IMR-90 (cell line): ENCODE measurements at regions not wholly inside any gene's neighbourhood (a gene's known extent, or its start where the extent isn't known, plus 50 kb on each side); places are given as distances from the start of the nearest gene placed in this dataset.

ENCODE experiments used
- ATAC-seq: fragments of 200-7000 bp; cut with Tn5 transposase; 2 replicates; pipeline ENCODE4 v1.9.1; 2020; ENCODE audit warnings: low read depth, mild to moderate bottlenecking, moderate library complexity
- BruUV-seq: library from RNA; stranded (reverse); fragments of 400-500 nt; replicated peaks from 2 replicates; lab custom pipeline; 2021; lab: Mats Ljungman, UMichigan
- CTCF ChIA-PET: fragments of 300-600 bp; formaldehyde crosslinking; extraction: SDS; loops from one replicate; lab custom pipeline; 2021; ENCODE audit warnings: antibody characterized with exemption; lab: Yijun Ruan, JAX
- POLR2A ChIA-PET: fragments of 300-600 bp; sonication (Branson Sonifier 250); formaldehyde crosslinking; loops from one replicate; lab custom pipeline; 2022; ENCODE audit warnings: antibody characterized with exemption; ENCODE audit not compliant: unreplicated experiment; lab: Charles Lee
- DNase-seq: peaks from one replicate; pipeline ENCODE4 v3.0.0; 2013
- H2AFZ ChIP-seq: replicated peaks from 2 replicates; pipeline ENCODE3; 2013; ENCODE audit warnings: low read length, mild to moderate bottlenecking; ENCODE audit not compliant: poor library complexity
- H2AK5ac ChIP-seq: 2 replicates; pipeline ENCODE4 v1.6.1; 2013; ENCODE audit warnings: low read depth, low read length, inconsistent platforms
- H2AK9ac ChIP-seq: replicated peaks from 2 replicates; pipeline ENCODE3; 2013; ENCODE audit warnings: mild to moderate bottlenecking, low read depth, low read length, moderate library complexity; ENCODE audit not compliant: poor library complexity
- H2BK120ac ChIP-seq: 2 replicates; pipeline ENCODE4 v1.6.1; 2013; ENCODE audit warnings: low read depth, low read length, inconsistent platforms
- H2BK15ac ChIP-seq: 3 replicates; pipeline ENCODE4 v1.6.1; 2013; ENCODE audit warnings: low read depth, low read length, inconsistent platforms
- H2BK20ac ChIP-seq: 2 replicates; pipeline ENCODE4 v1.6.1; 2013; ENCODE audit warnings: low read depth, mild to moderate bottlenecking, inconsistent platforms, low read length, moderate library complexity
- H2BK5ac ChIP-seq: 2 replicates; pipeline ENCODE4 v1.6.1; 2013; ENCODE audit warnings: mild to moderate bottlenecking, low read depth, low read length, inconsistent platforms; ENCODE audit not compliant: poor library complexity, severe bottlenecking
- H3K14ac ChIP-seq: replicated peaks from 2 replicates; pipeline ENCODE4 v1.6.1; 2013; ENCODE audit warnings: low read depth, low read length, inconsistent platforms
- H3K18ac ChIP-seq: 2 replicates; pipeline ENCODE4 v1.6.1; 2013; ENCODE audit warnings: low read depth, low read length, control low read depth
- H3K23ac ChIP-seq: 2 replicates; pipeline ENCODE4 v1.6.1; 2013; ENCODE audit warnings: low read depth, low read length, inconsistent platforms
- H3K27ac ChIP-seq: 2 replicates; pipeline ENCODE4 v1.5.1; 2013; ENCODE audit warnings: mild to moderate bottlenecking, control low read depth, low read length; ENCODE audit not compliant: insufficient read depth
- H3K27me3 ChIP-seq: 2 replicates; pipeline ENCODE4 v1.6.1; 2013; ENCODE audit warnings: low read length; ENCODE audit not compliant: control insufficient read depth, insufficient read depth
- H3K36me3 ChIP-seq: 2 replicates; pipeline ENCODE4 v1.6.1; 2013; ENCODE audit warnings: low read length, mixed read lengths; ENCODE audit not compliant: control insufficient read depth, insufficient read depth
- H3K4ac ChIP-seq: 2 replicates; pipeline ENCODE4 v1.6.1; 2013; ENCODE audit warnings: low read depth, low read length, inconsistent platforms
- H3K4me1 ChIP-seq: 2 replicates; pipeline ENCODE4 v1.6.1; 2013; ENCODE audit warnings: low read length, mixed read lengths; ENCODE audit not compliant: control insufficient read depth, insufficient read depth
- H3K4me2 ChIP-seq: 2 replicates; pipeline ENCODE4 v1.6.1; 2013; ENCODE audit warnings: low read depth, mild to moderate bottlenecking, control low read depth, low read length, moderate library complexity
- H3K4me3 ChIP-seq: 2 replicates; pipeline ENCODE4 v1.5.1; 2013; ENCODE audit warnings: low read depth, mild to moderate bottlenecking, control low read depth, low read length, moderate library complexity; ENCODE audit not compliant: insufficient read depth
- H3K56ac ChIP-seq: 2 replicates; pipeline ENCODE4 v1.6.1; 2013; ENCODE audit warnings: low read length, inconsistent platforms; ENCODE audit not compliant: insufficient read depth; ENCODE audit errors: extremely low read depth
- H3K79me1 ChIP-seq, 2 experiments: 2 replicates each; pipeline ENCODE4 v1.6.1; 2013; ENCODE audit warnings: low read length in 2 of 2, inconsistent platforms in 1 of 2, low read depth in 1 of 2
- H3K9ac ChIP-seq: 2 replicates; pipeline ENCODE4 v1.6.1; 2013; ENCODE audit warnings: low read depth, low read length, control low read depth
- H3K9me1 ChIP-seq: 2 replicates; pipeline ENCODE4 v1.6.1; 2013; ENCODE audit warnings: low read length, inconsistent platforms; ENCODE audit not compliant: insufficient read depth
- H3K9me3 ChIP-seq: 2 replicates; pipeline ENCODE4 v1.6.1; 2013; ENCODE audit warnings: low read length; ENCODE audit not compliant: control insufficient read depth, insufficient read depth
- H4K20me1 ChIP-seq: 2 replicates; pipeline ENCODE4 v1.6.1; 2013; ENCODE audit warnings: low read length, inconsistent platforms; ENCODE audit not compliant: insufficient read depth
- H4K5ac ChIP-seq: 2 replicates; pipeline ENCODE4 v1.6.1; 2013; ENCODE audit warnings: mild to moderate bottlenecking, low read depth, low read length, control low read depth
- H4K8ac ChIP-seq, 2 experiments: 2 replicates each; pipeline ENCODE4 v1.6.1; 2013; ENCODE audit warnings: low read depth in 2 of 2, low read length in 2 of 2, control low read depth in 1 of 2, inconsistent platforms in 1 of 2
- H4K91ac ChIP-seq: 2 replicates; pipeline ENCODE4 v1.6.1; 2013; ENCODE audit warnings: low read depth, low read length, inconsistent platforms; ENCODE audit not compliant: insufficient read depth
- BHLHE40 ChIP-seq: fragments of 150-350 bp; IDR thresholded peaks from 2 replicates; pipeline ENCODE4 v1.6.1; 2016; ENCODE audit warnings: mild to moderate bottlenecking, low read depth, low read length
- CEBPB ChIP-seq: IDR thresholded peaks from 2 replicates; pipeline ENCODE4 v1.6.1; 2012; ENCODE audit warnings: low read depth, low read length, improper control_type of control experiment
- CHD1 ChIP-seq: IDR thresholded peaks from 2 replicates; pipeline ENCODE4 v1.6.1; 2012; ENCODE audit warnings: low read depth, low read length, improper control_type of control experiment
- CTCF ChIP-seq: conservative IDR thresholded peaks from 2 replicates; pipeline ENCODE4 v1.5.1; 2012; ENCODE audit warnings: mild to moderate bottlenecking, low read depth, low read length, improper control_type of control experiment
- ELK1 ChIP-seq: fragments of 150-350 bp; IDR thresholded peaks from 2 replicates; pipeline ENCODE4 v1.6.1; 2016; ENCODE audit warnings: low read depth, mild to moderate bottlenecking, low read length, moderate library complexity, borderline replicate concordance
- FOS ChIP-seq: fragments of 150-350 bp; IDR thresholded peaks from 2 replicates; pipeline ENCODE4 v1.6.1; 2016; ENCODE audit warnings: low read depth, low read length
- MAFK ChIP-seq: IDR thresholded peaks from 2 replicates; pipeline ENCODE4 v1.6.1; 2012; ENCODE audit warnings: low read depth, low read length, improper control_type of control experiment
- MAZ ChIP-seq: IDR thresholded peaks from 2 replicates; pipeline ENCODE4 v1.6.1; 2012; ENCODE audit warnings: low read depth, mild to moderate bottlenecking, low read length, improper control_type of control experiment, moderate library complexity, borderline replicate concordance
- MXI1 ChIP-seq: IDR thresholded peaks from 2 replicates; pipeline ENCODE4 v1.6.1; 2012; ENCODE audit warnings: low read depth, mild to moderate bottlenecking, low read length, moderate library complexity, borderline replicate concordance
- NFE2L2 ChIP-seq: fragments of 150-350 bp; IDR thresholded peaks from 2 replicates; pipeline ENCODE4 v1.6.1; 2016; ENCODE audit warnings: low read depth, mild to moderate bottlenecking, low read length
- POLR2A ChIP-seq: IDR thresholded peaks from 2 replicates; pipeline ENCODE4 v1.6.1; 2012; ENCODE audit warnings: mild to moderate bottlenecking, low read depth, low read length
- RAD21 ChIP-seq: IDR thresholded peaks from 2 replicates; pipeline ENCODE4 v1.6.1; 2012; ENCODE audit warnings: low read length, improper control_type of control experiment
- RCOR1 ChIP-seq: IDR thresholded peaks from 2 replicates; pipeline ENCODE4 v1.6.1; 2012; ENCODE audit warnings: mild to moderate bottlenecking, low read length, improper control_type of control experiment; ENCODE audit not compliant: insufficient replicate concordance
- RFX5 ChIP-seq: IDR thresholded peaks from 2 replicates; pipeline ENCODE4 v1.8.0; 2012; ENCODE audit warnings: low read depth, mild to moderate bottlenecking, low read length, moderate library complexity
- SMC3 ChIP-seq: fragments of 150-350 bp; IDR thresholded peaks from 2 replicates; pipeline ENCODE4 v1.6.1; 2016; ENCODE audit warnings: low read depth, mild to moderate bottlenecking, antibody characterized with exemption, low read length, moderate library complexity
- USF2 ChIP-seq: fragments of 150-350 bp; IDR thresholded peaks from 2 replicates; pipeline ENCODE4 v1.6.1; 2017; ENCODE audit warnings: mild to moderate bottlenecking, antibody characterized with exemption, low read length, low read depth
- WGBS, 2 experiments: methylation state at CpG; one replicate each; pipeline versions ENCODE4 v1.1.5 to v1.1.7; 2013; ENCODE audit warnings: missing lambda C conversion rate in 2 of 2; ENCODE audit not compliant: insufficient read length in 1 of 2; ENCODE audit errors: extremely low coverage in 2 of 2; 5-methylcytosine and 5-hydroxymethylcytosine counted together
- dilution Hi-C: fragments of 300-500 bp; cut with HindIII; formaldehyde crosslinking; loops from one replicate; pipeline ENCODE4 v1.14.3; 2018; ENCODE audit warnings: low sequenced_read_pairs; ENCODE audit not compliant: unreplicated experiment
- in situ Hi-C: fragments of 300-500 bp; cut with MboI; formaldehyde crosslinking; loops from 3 replicates; pipeline ENCODE4 v1.14.3; 2019; ENCODE audit warnings: low sequenced_read_pairs, inconsistent platforms, mixed read lengths
- intact Hi-C: fragments of 100-400 bp; cut with micrococcal nuclease; formaldehyde crosslinking; loops from 2 replicates; pipeline ENCODE4 v1.10.0; 2022

DNA sequence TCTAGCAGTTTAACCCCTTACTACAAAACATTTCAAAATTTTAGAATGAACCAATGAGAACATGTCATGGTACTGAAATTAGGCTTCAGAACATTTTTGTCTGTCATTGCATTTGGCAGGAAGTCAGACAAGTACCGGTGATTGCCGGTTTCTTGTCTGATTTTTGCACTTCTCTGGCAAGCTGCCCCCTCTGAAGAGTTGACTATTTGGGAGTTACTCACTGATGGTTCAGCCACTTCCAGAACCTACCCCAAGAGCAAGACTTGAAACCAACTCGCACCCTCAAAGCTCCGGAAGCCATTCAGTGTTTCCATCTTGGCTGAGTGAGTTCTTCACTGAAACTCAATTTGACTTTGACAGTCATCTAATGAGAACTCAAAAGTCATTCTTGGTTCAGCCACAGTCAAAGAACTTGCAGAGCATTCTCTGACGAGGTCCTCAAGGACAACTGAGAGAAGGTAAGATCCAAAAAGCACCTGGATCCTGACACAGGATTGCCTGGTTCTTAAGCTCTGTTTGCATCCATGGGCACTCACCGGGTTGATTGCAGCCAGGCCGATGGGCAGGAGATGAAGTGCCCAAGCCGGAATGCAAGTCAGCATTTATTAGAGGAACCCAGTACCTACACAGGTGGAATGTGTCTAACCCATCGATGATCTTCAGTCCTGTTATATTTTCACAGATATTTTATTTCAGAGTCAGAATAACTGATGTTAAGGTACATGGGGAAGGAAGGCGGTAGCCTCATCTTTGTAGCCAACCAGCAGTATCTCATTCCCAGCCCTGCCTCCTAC is 93.6 kb downstream of the USP22 start:
- dilution Hi-C loops, result no loop called here
- Histone ChIP-seq H2BK5ac (no peak overlapping the region), H3K36me3 (no peaks in the 10 kb centered on the region), H3K9ac (no peak overlapping the region), H3K9me1 (no peaks in the 10 kb centered on the region), H3K56ac (no peak overlapping the region), H3K4me1 (no peaks in the 10 kb centered on the region), H4K8ac (no peak overlapping the region), H4K20me1 (no peaks in the 10 kb centered on the region), H3K4ac (no peak overlapping the region), H3K9me3 (no peaks in the 10 kb centered on the region), H4K91ac (no peak overlapping the region), H3K27ac (no peak overlapping the region), H2BK20ac (no peak overlapping the region), H3K4me2 (no peak overlapping the region), H3K79me1 (no peaks in the 10 kb centered on the region), H2AFZ (no peak overlapping the region), H2BK15ac (no peak overlapping the region), H3K27me3 (peaks cover 43% of the 10 kb centered on the region), H2AK9ac (no peak overlapping the region), H3K23ac (no peak overlapping the region), H3K18ac (no peak overlapping the region), H3K14ac (no peak overlapping the region), H2AK5ac (no peak overlapping the region), H4K5ac (no peak overlapping the region), H3K4me3 (no peak overlapping the region), H2BK120ac (no peak overlapping the region)
- ChIA-PET POLR2A (no interaction called here), CTCF (no interaction called here)
- DNase-seq (no peak), ATAC-seq (no peak)
- WGBS, 2 experiments, result 81% methylated on average over 3 of the region's 10 CpGs; no CpG with 5 or more reads in 1 of the 2 experiments
- BruUV-seq, result no TSS peak
- TF ChIP-seq ELK1, result no peak
- TF ChIP-seq MXI1, result no peak
- no peak for TF ChIP-seq USF2
- TF ChIP-seq BHLHE40, result no peak
- no peak for TF ChIP-seq RAD21
- no peak for TF ChIP-seq NFE2L2
- TF ChIP-seq SMC3, result no peak
- TF ChIP-seq CHD1, result no peak
- no peak for TF ChIP-seq MAFK
- no peak for TF ChIP-seq FOS
- TF ChIP-seq MAZ, result no peak
- TF ChIP-seq RCOR1, result no peak
- no peak for TF ChIP-seq POLR2A
- no peak for TF ChIP-seq CTCF
- no peak for TF ChIP-seq CEBPB
- TF ChIP-seq RFX5, result no peak
- intact Hi-C loops, result no loop called here
- in situ Hi-C loops, result no loop called here
